Globus pallidus (tissue), 1 donor: ENCODE measurements at regions not wholly inside any gene's neighbourhood (a gene's known extent, or its start where the extent isn't known, plus 50 kb on each side); places are given as distances from the start of the nearest gene placed in this dataset.

ENCODE experiments used
- DNase-seq: peaks from one replicate; pipeline ENCODE4 v3.0.0-alpha.2; 2015; ENCODE audit warnings: low spot score

GRCh38 chr10:113259576-113260226 lies 293.2 kb upstream of the HABP2 start:
- DNase-seq = no peak

GRCh38 chr10:113261161-113261560 lies 291.7 kb upstream of the HABP2 start:
- DNase-seq = no peak

- DNase-seq = no peak
These were observed 291.2 kb upstream of the HABP2 start for GRCh38 chr10:113261611-113262091.

GRCh38 chr10:113263056-113263455 lies 289.8 kb upstream of the HABP2 start:
- no peak for DNase-seq

- no peak for DNase-seq
These were observed 288.3 kb upstream of the HABP2 start for GRCh38 chr10:113264333-113265131.

GRCh38 chr10:113266147-113266546 lies 286.7 kb upstream of the HABP2 start:
- DNase-seq = no peak

GRCh38 chr10:113267619-113268562 lies 285.0 kb upstream of the HABP2 start:
- DNase-seq = no peak

- no peak for DNase-seq
These were observed 283.5 kb upstream of the HABP2 start for GRCh38 chr10:113269333-113269732.

GRCh38 chr10:113272511-113272910 lies 280.3 kb upstream of the HABP2 start:
- DNase-seq = no peak

GRCh38 chr10:113273181-113274163 lies 279.4 kb upstream of the HABP2 start:
- DNase-seq = peak; percentile 75

GRCh38 chr10:113274176-113274829 lies 278.6 kb upstream of the HABP2 start:
- DNase-seq = no peak

- DNase-seq = no peak
These were observed 274.6 kb upstream of the HABP2 start for GRCh38 chr10:113278221-113278620.

GRCh38 chr10:113278664-113279063 lies 274.2 kb upstream of the HABP2 start:
- DNase-seq = no peak

GRCh38 chr10:113279262-113279661 lies 273.6 kb upstream of the HABP2 start:
- no peak for DNase-seq

- no peak for DNase-seq
These were observed 270.3 kb upstream of the HABP2 start for GRCh38 chr10:113282564-113282963.

- no peak for DNase-seq
These were observed 269.7 kb upstream of the HABP2 start for GRCh38 chr10:113283189-113283588.

GRCh38 chr10:113284635-113285034 lies 268.2 kb upstream of the HABP2 start:
- no peak for DNase-seq

GRCh38 chr10:113285305-113285704 lies 267.5 kb upstream of the HABP2 start:
- DNase-seq = no peak

GRCh38 chr10:113287592-113287991 lies 265.3 kb upstream of the HABP2 start:
- DNase-seq = no peak

- DNase-seq = no peak
These were observed 262.7 kb upstream of the HABP2 start for GRCh38 chr10:113290137-113290536.

GRCh38 chr10:113291413-113291812 lies 261.4 kb upstream of the HABP2 start:
- no peak for DNase-seq
